Bronchial epithelial cell (primary cell): ENCODE measurements at regions not wholly inside any gene's neighbourhood (a gene's known extent, or its start where the extent isn't known, plus 50 kb on each side); places are given as distances from the start of the nearest gene placed in this dataset.
"Not testable (repeated sequence)": the region's sequence is repeated elsewhere in the genome, so short reads cannot be mapped to it uniquely, and the experiment has no call there.

Experiments used
- DNase-seq: peaks from one replicate; pipeline ENCODE4 v3.0.0-alpha.2; 2010; ENCODE audit warnings: low read depth
- FAIRE-seq: peaks from 2 replicates; lab custom pipeline; 2011; peaks lifted over from hg19 to GRCh38; lab: Jason Lieb, UNC
- H3K27me3 ChIP-seq: 2 replicates; pipeline ENCODE4 v1.5.1; 2011; ENCODE audit warnings: low read length; ENCODE audit not compliant: control insufficient read depth, insufficient read depth
- H3K36me3 ChIP-seq: 2 replicates; pipeline ENCODE4 v1.5.1; 2011; ENCODE audit warnings: low read length; ENCODE audit not compliant: control insufficient read depth, insufficient read depth
- H3K4me3 ChIP-seq: 2 replicates; pipeline ENCODE4 v1.5.1; 2011; ENCODE audit warnings: mild to moderate bottlenecking, low read depth, low read length, control low read depth
- TF ChIP-seq, protein P1 (sequence below): IDR thresholded peaks from 2 replicates; pipeline ENCODE4 v1.5.1; 2011; ENCODE audit warnings: mild to moderate bottlenecking, moderate library complexity, low read length, control low read depth, inconsistent platforms; ENCODE audit not compliant: insufficient read depth, severe bottlenecking

DNA sequence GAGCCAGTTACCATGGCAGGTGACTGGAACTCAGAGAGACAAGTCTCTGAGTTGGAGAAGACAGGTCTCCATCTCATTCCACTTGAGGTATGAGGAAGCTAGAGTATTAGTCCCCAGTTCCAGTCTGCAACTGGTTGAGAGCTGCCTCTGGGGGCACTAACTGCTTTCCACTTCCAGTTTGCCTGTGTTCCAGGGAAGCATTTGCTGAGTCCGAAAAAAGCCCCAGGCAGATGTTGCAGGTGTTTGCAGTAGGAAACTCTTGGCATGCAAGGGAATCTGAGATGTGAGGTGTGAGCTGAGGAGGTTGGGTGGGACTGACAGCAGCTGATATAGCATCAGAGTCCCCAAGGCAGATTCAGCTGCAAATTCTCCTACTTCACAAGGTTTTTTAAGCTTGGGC, 272.2 kb upstream of the CASK start:
- Histone ChIP-seq H3K36me3 (no peaks in the 10 kb centered on the region), H3K4me3 (no peak overlapping the region), H3K27me3 (no peaks in the 10 kb centered on the region)
- DNase-seq = no peak
- FAIRE-seq = peak; percentile 28
- TF ChIP-seq, protein P1, sequence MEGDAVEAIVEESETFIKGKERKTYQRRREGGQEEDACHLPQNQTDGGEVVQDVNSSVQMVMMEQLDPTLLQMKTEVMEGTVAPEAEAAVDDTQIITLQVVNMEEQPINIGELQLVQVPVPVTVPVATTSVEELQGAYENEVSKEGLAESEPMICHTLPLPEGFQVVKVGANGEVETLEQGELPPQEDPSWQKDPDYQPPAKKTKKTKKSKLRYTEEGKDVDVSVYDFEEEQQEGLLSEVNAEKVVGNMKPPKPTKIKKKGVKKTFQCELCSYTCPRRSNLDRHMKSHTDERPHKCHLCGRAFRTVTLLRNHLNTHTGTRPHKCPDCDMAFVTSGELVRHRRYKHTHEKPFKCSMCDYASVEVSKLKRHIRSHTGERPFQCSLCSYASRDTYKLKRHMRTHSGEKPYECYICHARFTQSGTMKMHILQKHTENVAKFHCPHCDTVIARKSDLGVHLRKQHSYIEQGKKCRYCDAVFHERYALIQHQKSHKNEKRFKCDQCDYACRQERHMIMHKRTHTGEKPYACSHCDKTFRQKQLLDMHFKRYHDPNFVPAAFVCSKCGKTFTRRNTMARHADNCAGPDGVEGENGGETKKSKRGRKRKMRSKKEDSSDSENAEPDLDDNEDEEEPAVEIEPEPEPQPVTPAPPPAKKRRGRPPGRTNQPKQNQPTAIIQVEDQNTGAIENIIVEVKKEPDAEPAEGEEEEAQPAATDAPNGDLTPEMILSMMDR = no peak

DNA sequence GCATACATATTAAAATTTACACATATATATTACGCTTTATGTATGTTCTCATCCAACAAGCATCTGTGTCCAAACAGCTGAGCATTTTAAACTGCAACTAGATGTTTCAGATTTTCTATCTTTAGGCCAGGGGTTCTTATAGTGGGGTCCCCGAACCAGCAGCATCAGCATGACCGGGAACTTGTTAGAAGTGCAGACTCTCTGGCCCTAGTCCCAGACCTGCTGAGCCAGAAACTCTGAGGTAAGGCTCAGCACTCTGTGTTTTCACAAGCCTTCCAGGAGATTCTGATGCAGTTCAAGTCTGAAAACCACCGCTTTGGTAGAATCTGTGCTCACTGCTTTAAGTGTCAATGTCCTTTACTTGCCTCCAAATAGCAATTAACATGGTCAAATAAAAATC, 266.2 kb upstream of the CASK start:
- H3K27me3 ChIP-seq = no peaks in the 10 kb centered on the region
- DNase-seq (no peak), FAIRE-seq (no peak)
- TF ChIP-seq, protein P1 = no peak
- no peaks in the 10 kb centered on the region for H3K36me3 ChIP-seq
- no peak overlapping the region for H3K4me3 ChIP-seq

DNA sequence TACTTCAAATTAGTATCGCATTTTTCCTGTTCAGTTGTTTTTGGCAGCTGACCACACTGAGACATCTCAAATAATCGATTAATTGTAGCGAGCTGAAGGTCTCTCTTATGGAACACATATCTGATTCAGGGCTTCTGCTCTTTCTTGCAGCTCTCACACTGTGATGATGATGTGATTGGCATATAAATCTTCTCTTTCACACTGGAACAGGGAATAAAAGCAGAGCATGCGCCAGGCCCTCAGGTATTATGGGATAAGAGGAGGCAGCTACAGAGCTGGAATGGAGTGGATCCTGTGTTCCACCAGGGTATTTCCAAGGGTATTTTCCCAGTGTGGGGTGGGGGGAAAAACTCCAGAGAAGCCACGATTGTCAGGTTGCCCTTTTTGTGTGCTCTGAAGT, 265.4 kb upstream of the CASK start:
- DNase-seq (no peak), FAIRE-seq (no peak)
- H3K4me3 ChIP-seq = no peak overlapping the region
- TF ChIP-seq, protein P1 = no peak
- no peaks in the 10 kb centered on the region for H3K27me3 ChIP-seq
- H3K36me3 ChIP-seq = no peaks in the 10 kb centered on the region

DNA sequence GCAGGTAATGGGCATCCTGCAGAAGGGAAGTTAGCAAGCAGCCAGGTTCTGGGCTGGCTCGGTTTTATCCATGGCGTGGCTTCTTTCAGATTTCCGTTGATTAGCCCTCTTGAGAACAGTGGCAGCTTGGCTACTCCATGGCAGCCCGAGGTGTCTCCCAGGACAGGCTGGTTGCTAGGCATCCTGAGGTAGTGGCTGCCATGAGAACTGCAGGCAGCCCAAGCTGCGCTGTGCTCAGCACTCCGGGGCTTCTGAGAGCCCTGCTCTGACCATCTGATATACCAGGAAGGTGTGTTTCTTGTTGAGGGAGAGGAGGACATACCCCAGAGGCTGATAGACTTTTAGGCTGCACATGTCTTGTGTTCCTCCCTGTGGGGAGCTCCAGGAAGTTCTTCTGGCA, 253.4 kb upstream of the CASK start:
- TF ChIP-seq, protein P1 = no peak
- Histone ChIP-seq H3K4me3 (no peak overlapping the region), H3K36me3 (no peaks in the 10 kb centered on the region), H3K27me3 (no peaks in the 10 kb centered on the region)
- DNase-seq (no peak), FAIRE-seq (no peak)

DNA sequence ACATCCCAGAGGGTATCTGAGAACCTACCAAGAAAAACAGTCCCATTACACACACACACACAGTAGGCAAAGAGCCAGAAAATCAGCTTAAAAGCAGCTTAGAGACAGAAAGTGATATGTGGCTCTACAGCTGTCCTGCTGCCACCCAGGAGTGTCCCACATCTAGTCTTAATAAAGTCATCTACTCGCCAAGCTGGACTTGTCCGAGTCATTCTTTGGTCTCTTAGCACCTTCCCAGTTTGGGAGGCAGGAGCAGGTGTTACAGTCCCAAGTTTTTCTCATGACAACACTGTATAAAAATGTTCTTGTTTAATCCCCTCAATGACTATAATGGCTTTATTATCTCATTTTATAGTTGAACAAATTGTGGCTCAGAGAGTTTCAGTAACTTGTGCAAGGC, 252.5 kb upstream of the CASK start:
- Histone ChIP-seq H3K36me3 (no peaks in the 10 kb centered on the region), H3K27me3 (no peaks in the 10 kb centered on the region), H3K4me3 (no peak overlapping the region)
- FAIRE-seq (no peak), DNase-seq (no peak)
- TF ChIP-seq, protein P1 = no peak

DNA sequence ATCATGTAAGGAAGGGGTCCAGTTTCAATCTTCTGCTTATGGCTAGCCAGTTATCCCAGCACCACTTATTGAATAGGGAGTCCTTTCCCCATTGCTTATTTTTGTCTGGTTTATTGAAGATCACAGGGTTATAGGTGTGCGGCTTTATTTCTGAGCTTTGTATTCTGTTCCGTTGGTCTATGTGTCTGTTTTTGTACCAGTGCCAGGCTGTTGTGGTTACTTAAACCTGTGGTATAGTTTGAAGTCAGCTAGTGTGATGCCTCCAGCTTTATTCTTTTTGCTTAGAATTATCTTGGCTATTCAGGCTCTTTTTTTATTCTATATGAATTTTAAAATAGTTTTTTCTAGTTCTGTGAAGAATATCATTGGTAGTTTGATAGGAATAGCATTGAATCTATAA, 234.6 kb upstream of the CASK start:
- FAIRE-seq, DNase-seq: not testable (repeated sequence)

More for the DNA sequence above, 234.6 kb upstream of the CASK start:
- H3K27me3 ChIP-seq, H3K4me3 ChIP-seq, H3K36me3 ChIP-seq: not testable (repeated sequence)
